Peyer's patch (tissue), 4 donors: ENCODE measurements at regions not wholly inside any gene's neighbourhood (a gene's known extent, or its start where the extent isn't known, plus 50 kb on each side); places are given as distances from the start of the nearest gene placed in this dataset.

ENCODE experiments used
- DNase-seq, 3 donors: peaks; one replicate each; pipeline ENCODE4 v3.0.0-alpha.2; 2017 to 2019
- H3K27ac ChIP-seq, 4 donors: fragments of 200-600 bp; sonication (generic); one replicate each; pipeline ENCODE4 v1.5.1; 2016 to 2019
- H3K27me3 ChIP-seq, 2 donors: fragments of 200-600 bp; sonication (generic); one replicate each; pipeline ENCODE4 v1.5.1; 2019
- H3K36me3 ChIP-seq, 3 donors: fragments of 200-600 bp; sonication (generic); one replicate each; pipeline ENCODE4 v1.5.1; 2016 to 2019
- H3K4me1 ChIP-seq, 4 donors: fragments of 200-600 bp; sonication (generic); one replicate each; pipeline ENCODE4 v1.5.1; 2016 to 2019
- H3K4me3 ChIP-seq, 4 donors: fragments of 200-600 bp; sonication (generic); 1 replicate in 3 of 4; 2 replicates in 1 of 4; pipeline ENCODE4 v1.5.1; 2016 to 2019; ENCODE audit warnings: mild to moderate bottlenecking in 1 of 4
- H3K9me3 ChIP-seq, 4 donors: fragments of 200-600 bp; sonication (generic); one replicate each; pipeline ENCODE4 v1.5.1; 2016 to 2019; ENCODE audit warnings: mild to moderate bottlenecking in 1 of 4
- POLR2A ChIP-seq, 2 donors: fragments of 450-650 bp; IDR thresholded peaks; one replicate each; pipeline ENCODE4 v1.5.1; 2017; ENCODE audit warnings: antibody characterized with exemption in 2 of 2, mild to moderate bottlenecking in 2 of 2, moderate library complexity in 2 of 2
- TF ChIP-seq, protein P1 (sequence below), 6 experiments: fragments of 450-650 bp in 4 of 6; fragments of 200-600 bp in 2 of 6; sonication (generic) in 1 of 6; IDR thresholded peaks; one replicate each; pipeline ENCODE4 v1.5.1; 2017 to 2019; ENCODE audit warnings: antibody characterized with exemption in 6 of 6, mild to moderate bottlenecking in 3 of 6, moderate library complexity in 1 of 6

DNA sequence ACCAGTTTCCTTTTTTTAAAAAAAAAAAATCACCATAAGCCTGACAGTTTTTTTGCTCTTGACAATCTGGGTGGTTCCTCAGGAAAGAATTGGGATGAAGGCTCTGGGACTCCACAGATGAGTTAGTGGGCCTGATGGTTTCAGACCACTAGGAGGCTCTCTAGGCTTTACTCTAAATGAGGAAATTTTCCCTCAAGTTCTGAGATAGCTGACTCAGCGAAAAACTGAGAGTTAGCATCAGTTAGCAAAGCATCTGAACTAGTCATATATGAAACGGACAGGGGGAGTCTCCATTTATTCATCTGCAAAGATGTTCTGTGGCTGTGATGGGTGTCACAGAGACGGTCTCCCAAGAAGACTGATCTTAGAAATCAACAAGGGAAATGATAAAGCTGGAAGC lies 314.3 kb upstream of the OR4E1 start:
- no peaks in the 10 kb centered on the region for H3K27me3 ChIP-seq
- no peak overlapping the region for H3K4me3 ChIP-seq
- DNase-seq, result no peak
- no peaks in the 10 kb centered on the region for H3K4me1 ChIP-seq
- no peaks in the 10 kb centered on the region for H3K9me3 ChIP-seq
- H3K27ac ChIP-seq, result no peak overlapping the region
- no peaks in the 10 kb centered on the region for H3K36me3 ChIP-seq
- TF ChIP-seq POLR2A (IDR thresholded peaks at IDR 0.05), result no peak
- TF ChIP-seq, protein P1, sequence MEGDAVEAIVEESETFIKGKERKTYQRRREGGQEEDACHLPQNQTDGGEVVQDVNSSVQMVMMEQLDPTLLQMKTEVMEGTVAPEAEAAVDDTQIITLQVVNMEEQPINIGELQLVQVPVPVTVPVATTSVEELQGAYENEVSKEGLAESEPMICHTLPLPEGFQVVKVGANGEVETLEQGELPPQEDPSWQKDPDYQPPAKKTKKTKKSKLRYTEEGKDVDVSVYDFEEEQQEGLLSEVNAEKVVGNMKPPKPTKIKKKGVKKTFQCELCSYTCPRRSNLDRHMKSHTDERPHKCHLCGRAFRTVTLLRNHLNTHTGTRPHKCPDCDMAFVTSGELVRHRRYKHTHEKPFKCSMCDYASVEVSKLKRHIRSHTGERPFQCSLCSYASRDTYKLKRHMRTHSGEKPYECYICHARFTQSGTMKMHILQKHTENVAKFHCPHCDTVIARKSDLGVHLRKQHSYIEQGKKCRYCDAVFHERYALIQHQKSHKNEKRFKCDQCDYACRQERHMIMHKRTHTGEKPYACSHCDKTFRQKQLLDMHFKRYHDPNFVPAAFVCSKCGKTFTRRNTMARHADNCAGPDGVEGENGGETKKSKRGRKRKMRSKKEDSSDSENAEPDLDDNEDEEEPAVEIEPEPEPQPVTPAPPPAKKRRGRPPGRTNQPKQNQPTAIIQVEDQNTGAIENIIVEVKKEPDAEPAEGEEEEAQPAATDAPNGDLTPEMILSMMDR (IDR thresholded peaks at IDR 0.05), result peak in 2 of 6 experiments; percentile 8 to 18

DNA sequence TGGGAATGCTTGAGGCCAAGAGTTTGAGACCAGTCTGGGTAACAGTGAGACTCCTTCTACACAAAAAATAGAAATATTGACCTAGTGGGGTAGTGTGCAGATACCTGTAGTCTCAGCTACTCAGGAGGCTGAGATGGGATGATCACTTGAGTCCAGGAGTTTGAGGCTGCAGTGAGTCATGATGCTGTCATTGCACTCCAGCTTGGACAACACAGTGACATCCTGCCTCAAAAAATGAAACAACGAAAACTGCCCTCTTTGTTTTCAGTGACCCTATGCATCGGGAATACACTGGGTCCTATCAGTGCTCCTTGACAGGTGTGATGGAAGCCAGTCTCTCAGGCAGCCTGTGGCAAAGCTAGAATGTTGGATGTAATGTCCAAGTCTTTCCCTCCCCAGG lies 311.5 kb upstream of the OR4E1 start:
- H3K4me3 ChIP-seq, result no peak overlapping the region
- no peaks in the 10 kb centered on the region for H3K4me1 ChIP-seq
- no peaks in the 10 kb centered on the region for H3K36me3 ChIP-seq
- TF ChIP-seq POLR2A (IDR thresholded peaks at IDR 0.05), result no peak
- TF ChIP-seq, protein P1 (IDR thresholded peaks at IDR 0.05), result no peak
- no peaks in the 10 kb centered on the region for H3K27me3 ChIP-seq
- no peak overlapping the region for H3K27ac ChIP-seq
- DNase-seq, result no peak
- no peaks in the 10 kb centered on the region for H3K9me3 ChIP-seq

DNA sequence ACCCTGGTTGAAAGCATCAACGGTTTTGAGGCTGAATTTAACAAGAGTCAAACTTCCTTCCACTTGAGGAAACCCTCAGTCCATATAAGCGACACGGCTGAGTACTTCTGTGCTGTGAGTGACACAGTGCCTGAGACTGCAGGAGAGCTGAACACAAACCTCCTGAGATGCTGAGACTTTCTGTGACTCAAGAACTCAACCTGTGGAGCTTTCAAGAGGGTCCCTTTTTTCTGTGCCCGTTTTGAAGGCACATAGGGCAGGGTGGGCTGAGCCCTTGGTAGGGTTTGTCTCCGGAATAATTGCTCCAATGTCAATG lies 305.3 kb upstream of the OR4E1 start:
- Histone ChIP-seq H3K4me3 (no peak overlapping the region), H3K4me1 (no peaks in the 10 kb centered on the region), H3K9me3 (no peaks in the 10 kb centered on the region), H3K36me3 (no peaks in the 10 kb centered on the region), H3K27ac (no peak overlapping the region), H3K27me3 (no peaks in the 10 kb centered on the region)
- DNase-seq, result no peak
- TF ChIP-seq, protein P1 (IDR thresholded peaks at IDR 0.05), result no peak
- no peak for TF ChIP-seq POLR2A (IDR thresholded peaks at IDR 0.05)

DNA sequence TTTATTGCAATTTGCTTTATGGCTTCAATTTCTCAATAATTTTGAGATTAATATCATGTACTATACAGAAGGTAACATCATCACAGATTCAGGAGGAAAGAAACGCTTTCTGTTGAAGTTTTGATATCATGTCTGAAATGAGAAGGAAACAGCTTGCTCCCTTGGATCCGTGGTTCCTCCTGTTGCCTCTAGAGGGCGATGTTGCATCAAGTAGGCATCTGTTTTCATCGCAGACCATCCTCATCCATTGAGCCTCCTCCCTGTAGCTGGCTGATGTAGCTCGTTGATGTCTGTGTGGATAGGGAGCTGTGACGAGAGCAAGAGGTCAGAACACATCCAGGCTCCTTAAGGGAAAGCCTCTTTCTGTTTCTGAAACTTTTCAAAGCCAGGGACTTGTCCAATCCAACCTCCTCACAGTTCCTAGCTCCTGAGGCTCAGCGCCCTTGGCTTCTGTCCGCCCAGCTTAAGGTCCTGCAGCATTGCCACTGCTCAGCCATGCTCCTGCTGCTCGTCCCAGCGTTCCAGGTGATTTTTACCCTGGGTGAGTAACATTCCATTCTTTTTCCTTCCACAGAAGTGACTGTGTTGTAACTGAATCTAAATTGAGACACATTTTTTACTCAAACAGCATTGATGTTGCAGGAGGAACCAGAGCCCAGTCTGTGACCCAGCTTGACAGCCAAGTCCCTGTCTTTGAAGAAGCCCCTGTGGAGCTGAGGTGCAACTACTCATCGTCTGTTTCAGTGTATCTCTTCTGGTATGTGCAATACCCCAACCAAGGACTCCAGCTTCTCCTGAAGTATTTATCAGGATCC lies 304.8 kb upstream of the OR4E1 start:
- Histone ChIP-seq H3K9me3 (no peaks in the 10 kb centered on the region), H3K36me3 (no peaks in the 10 kb centered on the region), H3K4me3 (no peak overlapping the region), H3K27ac (no peak overlapping the region), H3K4me1 (no peaks in the 10 kb centered on the region), H3K27me3 (no peaks in the 10 kb centered on the region)
- TF ChIP-seq POLR2A (IDR thresholded peaks at IDR 0.05), result no peak
- TF ChIP-seq, protein P1 (IDR thresholded peaks at IDR 0.05), result peak; percentile 15 to 60 (median 40)
- peak in 2 of 3 donors; percentile 45 to 67 for DNase-seq

DNA sequence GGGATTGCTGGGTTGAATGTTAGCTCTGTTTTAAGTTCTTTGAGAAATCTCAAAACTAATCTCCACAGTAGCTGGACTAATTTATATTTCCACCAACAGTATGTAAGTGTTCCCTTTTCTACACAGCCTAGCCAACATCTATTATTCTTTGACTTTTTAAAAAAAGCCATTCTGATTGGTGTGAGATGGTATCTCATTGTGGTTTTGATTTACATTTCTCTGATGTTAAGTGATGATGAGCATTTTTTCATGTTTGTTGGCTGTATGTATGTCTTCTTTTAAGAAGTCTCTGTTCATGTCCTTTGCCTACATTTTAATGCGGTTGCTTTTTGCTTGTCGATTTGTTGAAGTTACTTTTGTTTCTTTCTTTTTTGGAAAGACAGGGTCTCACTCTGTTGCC lies 301.1 kb upstream of the OR4E1 start:
- Histone ChIP-seq H3K27me3 (no peaks in the 10 kb centered on the region), H3K27ac (no peak overlapping the region), H3K9me3 (no peaks in the 10 kb centered on the region), H3K36me3 (no peaks in the 10 kb centered on the region), H3K4me3 (no peak overlapping the region), H3K4me1 (no peaks in the 10 kb centered on the region)
- DNase-seq, result no peak
- TF ChIP-seq, protein P1 (IDR thresholded peaks at IDR 0.05), result no peak
- TF ChIP-seq POLR2A (IDR thresholded peaks at IDR 0.05), result no peak
